Lung microvascular endothelial cell (primary cell): ENCODE measurements at regions not wholly inside any gene's neighbourhood (a gene's known extent, or its start where the extent isn't known, plus 50 kb on each side); places are given as distances from the start of the nearest gene placed in this dataset.

Source experiments
- DNase-seq, 2 donors: peaks; one replicate each; pipeline versions ENCODE4 v3.0.0 to v3.0.0-alpha.2; 2010; ENCODE audit warnings: low read depth in 2 of 2

- DNase-seq: no peak
Measured at GRCh38 chr2:3100386-3100785, 277.2 kb downstream of the EIPR1 start.

- no peak for DNase-seq
Measured at GRCh38 chr2:3099860-3100234, 277.8 kb downstream of the EIPR1 start.

- no peak for DNase-seq
Measured at GRCh38 chr2:3099145-3099859, 278.3 kb downstream of the EIPR1 start.

GRCh38 chr2:3098231-3098630 is 279.4 kb downstream of the EIPR1 start:
- DNase-seq: no peak

GRCh38 chr2:3097804-3098203 is 279.8 kb downstream of the EIPR1 start:
- DNase-seq: no peak

- DNase-seq: no peak
Measured at GRCh38 chr2:3094999-3095958, 282.3 kb downstream of the EIPR1 start.

GRCh38 chr2:3094318-3094717 is 283.3 kb downstream of the EIPR1 start:
- DNase-seq: no peak

- DNase-seq: no peak
Measured at GRCh38 chr2:3091696-3092095, 285.9 kb downstream of the EIPR1 start.

GRCh38 chr2:3082705-3083104 is 294.9 kb downstream of the EIPR1 start:
- DNase-seq: no peak

- no peak for DNase-seq
Measured at GRCh38 chr2:3079959-3080948, 297.4 kb downstream of the EIPR1 start.

- no peak for DNase-seq
Measured at GRCh38 chr2:3079466-3079865, 298.2 kb downstream of the EIPR1 start.

- no peak for DNase-seq
Measured at GRCh38 chr2:3078684-3079083, 298.9 kb downstream of the EIPR1 start.

GRCh38 chr2:3076848-3077642 is 300.6 kb downstream of the EIPR1 start:
- peak in 1 of 2 donors; percentile 20 for DNase-seq

- no peak for DNase-seq
Measured at GRCh38 chr2:3075991-3076340, 301.7 kb downstream of the EIPR1 start.

- DNase-seq: no peak
Measured at GRCh38 chr2:3075316-3075990, 302.2 kb downstream of the EIPR1 start.

GRCh38 chr2:3073704-3074103 is 303.9 kb downstream of the EIPR1 start:
- DNase-seq: no peak

- DNase-seq: no peak
Measured at GRCh38 chr2:3073041-3073595, 304.5 kb downstream of the EIPR1 start.

- DNase-seq: no peak
Measured at GRCh38 chr2:3071685-3072263, 305.8 kb downstream of the EIPR1 start.

- DNase-seq: no peak
Measured at GRCh38 chr2:3066831-3067230, 310.8 kb downstream of the EIPR1 start.

- DNase-seq: no peak
Measured at GRCh38 chr2:3065928-3066327, 311.7 kb downstream of the EIPR1 start.
